ENCODE measurements at regions not wholly inside any gene's neighbourhood (a gene's known extent, or its start where the extent isn't known, plus 50 kb on each side); places are given as distances from the start of the nearest gene placed in this dataset.
"Not testable (repeated sequence)": the region's sequence is repeated elsewhere in the genome, so short reads cannot be mapped to it uniquely, and the experiment has no call there.

DNA sequence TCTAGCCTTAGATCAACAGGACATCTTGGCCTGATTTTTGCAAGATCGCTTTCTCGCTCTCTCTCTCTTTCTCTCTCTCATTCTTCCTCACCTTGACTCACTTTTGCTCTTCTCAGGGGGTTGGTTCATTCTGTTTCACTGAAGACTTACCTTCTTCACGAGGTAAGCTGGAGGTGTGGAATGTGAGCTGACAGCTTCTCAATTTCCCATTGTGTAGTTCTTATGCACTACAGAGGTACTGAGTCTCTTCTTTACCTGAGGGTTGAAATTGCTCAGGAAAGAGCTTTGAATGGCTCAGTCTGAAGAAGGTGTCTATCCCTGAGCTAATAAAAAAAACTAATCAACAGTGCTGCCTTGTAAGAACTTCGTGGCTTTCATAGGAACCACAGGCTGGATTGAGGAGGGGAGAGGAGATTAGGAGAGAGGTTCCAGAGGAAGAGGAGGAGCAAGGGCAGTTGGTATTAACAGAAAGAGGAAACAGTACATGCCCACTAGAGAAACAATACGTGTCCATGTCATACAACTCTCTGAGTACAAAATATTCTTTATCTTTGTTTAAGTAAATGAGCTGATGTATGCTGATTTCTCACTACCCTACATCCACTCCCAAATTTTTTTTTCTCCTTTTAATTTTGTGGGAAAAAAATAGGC, 192.2 kb downstream of the TMEM167A start:
- H3K36me3 ChIP-seq, result no peaks in the 10 kb centered on the region
- H3K9me3 ChIP-seq (ENCODE audit: severe bottlenecking), result no peaks in the 10 kb centered on the region
- no peaks in the 10 kb centered on the region for H3K27me3 ChIP-seq (ENCODE audit: insufficient read depth, low read depth, severe bottlenecking)
- no peak overlapping the region for H3K27ac ChIP-seq
- no peak for DNase-seq
- no peak overlapping the region for H3K4me3 ChIP-seq (ENCODE audit: low read depth, low read length)
- TF ChIP-seq, protein P1, sequence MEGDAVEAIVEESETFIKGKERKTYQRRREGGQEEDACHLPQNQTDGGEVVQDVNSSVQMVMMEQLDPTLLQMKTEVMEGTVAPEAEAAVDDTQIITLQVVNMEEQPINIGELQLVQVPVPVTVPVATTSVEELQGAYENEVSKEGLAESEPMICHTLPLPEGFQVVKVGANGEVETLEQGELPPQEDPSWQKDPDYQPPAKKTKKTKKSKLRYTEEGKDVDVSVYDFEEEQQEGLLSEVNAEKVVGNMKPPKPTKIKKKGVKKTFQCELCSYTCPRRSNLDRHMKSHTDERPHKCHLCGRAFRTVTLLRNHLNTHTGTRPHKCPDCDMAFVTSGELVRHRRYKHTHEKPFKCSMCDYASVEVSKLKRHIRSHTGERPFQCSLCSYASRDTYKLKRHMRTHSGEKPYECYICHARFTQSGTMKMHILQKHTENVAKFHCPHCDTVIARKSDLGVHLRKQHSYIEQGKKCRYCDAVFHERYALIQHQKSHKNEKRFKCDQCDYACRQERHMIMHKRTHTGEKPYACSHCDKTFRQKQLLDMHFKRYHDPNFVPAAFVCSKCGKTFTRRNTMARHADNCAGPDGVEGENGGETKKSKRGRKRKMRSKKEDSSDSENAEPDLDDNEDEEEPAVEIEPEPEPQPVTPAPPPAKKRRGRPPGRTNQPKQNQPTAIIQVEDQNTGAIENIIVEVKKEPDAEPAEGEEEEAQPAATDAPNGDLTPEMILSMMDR (IDR thresholded peaks at IDR 0.05; ENCODE audit: low read depth, low read length), result no peak

GRCh38 chr5:82882316-82882715, 194.9 kb downstream of the TMEM167A start:
- no peak for DNase-seq
- no peaks in the 10 kb centered on the region for H3K9me3 ChIP-seq (ENCODE audit: severe bottlenecking)
- TF ChIP-seq, protein P1 (IDR thresholded peaks at IDR 0.05; ENCODE audit: low read depth, low read length), result no peak
- H3K27me3 ChIP-seq (ENCODE audit: insufficient read depth, low read depth, severe bottlenecking), result no peaks in the 10 kb centered on the region
- no peaks in the 10 kb centered on the region for H3K36me3 ChIP-seq
- no peak overlapping the region for H3K27ac ChIP-seq
- no peak overlapping the region for H3K4me3 ChIP-seq (ENCODE audit: low read depth, low read length)

GRCh38 chr5:82881571-82882174, 195.5 kb downstream of the TMEM167A start:
- DNase-seq, result no peak
- H3K4me3 ChIP-seq (ENCODE audit: low read depth, low read length), result no peak overlapping the region
- H3K27ac ChIP-seq, result no peak overlapping the region
- H3K36me3 ChIP-seq, result no peaks in the 10 kb centered on the region
- H3K27me3 ChIP-seq (ENCODE audit: insufficient read depth, low read depth, severe bottlenecking), result no peaks in the 10 kb centered on the region
- no peaks in the 10 kb centered on the region for H3K9me3 ChIP-seq (ENCODE audit: severe bottlenecking)
- TF ChIP-seq, protein P1 (IDR thresholded peaks at IDR 0.05; ENCODE audit: low read depth, low read length), result no peak

GRCh38 chr5:82879089-82879488, 198.1 kb downstream of the TMEM167A start:
- TF ChIP-seq, protein P1 (IDR thresholded peaks at IDR 0.05; ENCODE audit: low read depth, low read length), result no peak
- DNase-seq, result no peak
- H3K36me3 ChIP-seq, result no peaks in the 10 kb centered on the region
- H3K9me3 ChIP-seq (ENCODE audit: severe bottlenecking), result no peaks in the 10 kb centered on the region
- H3K4me3 ChIP-seq (ENCODE audit: low read depth, low read length), result no peak overlapping the region
- H3K27ac ChIP-seq, result no peak overlapping the region
- no peaks in the 10 kb centered on the region for H3K27me3 ChIP-seq (ENCODE audit: insufficient read depth, low read depth, severe bottlenecking)

GRCh38 chr5:82873452-82873851, 203.7 kb downstream of the TMEM167A start:
- H3K9me3 ChIP-seq (ENCODE audit: severe bottlenecking), result no peaks in the 10 kb centered on the region
- TF ChIP-seq, protein P1 (IDR thresholded peaks at IDR 0.05; ENCODE audit: low read depth, low read length), result no peak
- H3K36me3 ChIP-seq, result no peaks in the 10 kb centered on the region

GRCh38 chr5:82872321-82873288, 204.6 kb downstream of the TMEM167A start:
- not testable (repeated sequence) for H3K36me3 ChIP-seq; H3K4me3 ChIP-seq (ENCODE audit: low read depth, low read length); H3K27me3 ChIP-seq (ENCODE audit: insufficient read depth, low read depth, severe bottlenecking); H3K27ac ChIP-seq; DNase-seq; H3K9me3 ChIP-seq (ENCODE audit: severe bottlenecking)

More at GRCh38 chr5:82873452-82873851, 203.7 kb downstream of the TMEM167A start:
- no peak overlapping the region for H3K27ac ChIP-seq
- no peak overlapping the region for H3K4me3 ChIP-seq (ENCODE audit: low read depth, low read length)
- H3K27me3 ChIP-seq (ENCODE audit: insufficient read depth, low read depth, severe bottlenecking), result no peaks in the 10 kb centered on the region
- DNase-seq, result no peak

All from WERI-Rb-1 (cell line).